NCI-H2171 (cell line): ENCODE measurements at regions not wholly inside any gene's neighbourhood (a gene's known extent, or its start where the extent isn't known, plus 50 kb on each side); places are given as distances from the start of the nearest gene placed in this dataset.

Experiments used
- DNase-seq: peaks from one replicate; lab custom pipeline; 2025; lab: John Stamatoyannopoulos, UW

DNA sequence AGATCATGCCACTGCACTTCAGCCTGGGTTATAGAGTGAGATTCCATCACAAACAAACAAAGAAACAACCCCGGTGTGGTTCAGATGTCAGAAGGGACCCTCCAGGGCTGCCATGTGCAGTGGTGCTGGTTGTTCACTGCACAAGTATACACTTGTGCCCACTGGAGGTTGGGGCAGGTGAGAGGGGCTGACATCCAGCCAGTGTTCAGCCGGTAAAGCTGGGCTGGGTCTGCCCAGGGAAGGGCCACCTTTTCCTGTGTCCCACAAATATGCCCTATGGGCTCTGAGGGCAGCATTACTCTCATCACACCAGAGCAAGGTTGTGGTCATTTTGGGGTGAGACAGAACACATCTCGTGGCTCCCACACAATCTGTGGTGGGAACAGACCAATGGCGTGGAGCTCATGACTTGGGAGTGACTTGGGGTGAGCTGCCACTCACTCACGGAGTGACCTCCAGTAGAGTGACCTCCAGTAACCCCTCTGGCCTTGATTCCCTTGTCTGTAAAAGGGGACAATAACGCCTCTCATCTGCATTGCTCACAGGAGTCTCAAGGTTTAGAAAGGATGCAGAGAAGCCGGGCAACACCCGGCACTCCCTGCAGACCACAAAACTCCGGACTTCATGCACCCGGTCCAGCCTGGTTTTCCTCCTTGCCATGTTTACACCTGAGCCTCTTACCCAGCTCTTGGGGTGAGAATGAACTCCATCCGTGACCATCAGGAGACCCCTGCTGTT lies 69.0 kb upstream of the VRK1 start:
- no peak for DNase-seq

DNA sequence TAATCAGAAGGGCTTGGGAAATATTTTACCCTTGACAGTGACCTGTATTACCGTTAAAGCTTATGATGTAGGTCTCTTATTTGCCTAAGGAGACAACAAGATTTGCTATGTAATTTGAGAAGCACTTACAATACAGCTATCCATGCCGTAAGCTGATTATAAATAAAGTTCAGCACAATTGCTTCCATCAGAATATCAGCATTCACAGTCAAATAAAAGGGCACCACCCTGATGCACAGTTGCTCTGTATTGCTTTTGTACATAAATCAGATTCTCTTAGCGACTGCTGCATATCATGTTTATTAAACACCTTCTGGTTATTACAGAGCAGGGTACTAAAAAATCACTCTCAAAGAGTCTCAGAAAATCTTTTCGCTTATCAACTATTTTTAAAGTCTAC lies 67.3 kb upstream of the VRK1 start:
- DNase-seq = no peak

- no peak for DNase-seq
Measured at GRCh38 chr14:96730386-96730785, 66.8 kb upstream of the VRK1 start.

GRCh38 chr14:96734076-96734622 lies 63.0 kb upstream of the VRK1 start:
- no peak for DNase-seq

GRCh38 chr14:96735526-96735925 lies 61.7 kb upstream of the VRK1 start:
- peak; percentile 21 for DNase-seq

DNA sequence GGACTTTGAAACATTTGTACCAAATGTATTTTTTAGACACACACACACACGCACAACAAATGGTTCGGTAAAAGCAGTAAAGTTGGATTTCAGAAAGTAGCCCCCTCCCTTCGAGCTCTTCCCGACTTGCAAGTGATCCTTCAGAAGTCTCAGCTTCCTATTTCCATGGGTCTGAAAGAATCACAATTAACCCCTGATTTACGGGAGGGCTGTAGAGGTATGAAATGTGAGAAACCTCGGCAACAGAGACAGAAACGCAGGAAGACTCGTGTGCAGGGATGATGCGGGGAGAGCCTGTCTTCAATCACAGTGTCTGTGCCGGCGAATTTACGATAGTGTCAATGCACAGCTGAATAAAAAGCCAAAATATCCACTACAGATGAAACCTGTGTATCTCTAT lies 60.7 kb upstream of the VRK1 start:
- DNase-seq = no peak

- DNase-seq = no peak
Measured at GRCh38 chr14:96737881-96738280, 59.3 kb upstream of the VRK1 start.

GRCh38 chr14:96739200-96739910 lies 57.8 kb upstream of the VRK1 start:
- DNase-seq = no peak

DNA sequence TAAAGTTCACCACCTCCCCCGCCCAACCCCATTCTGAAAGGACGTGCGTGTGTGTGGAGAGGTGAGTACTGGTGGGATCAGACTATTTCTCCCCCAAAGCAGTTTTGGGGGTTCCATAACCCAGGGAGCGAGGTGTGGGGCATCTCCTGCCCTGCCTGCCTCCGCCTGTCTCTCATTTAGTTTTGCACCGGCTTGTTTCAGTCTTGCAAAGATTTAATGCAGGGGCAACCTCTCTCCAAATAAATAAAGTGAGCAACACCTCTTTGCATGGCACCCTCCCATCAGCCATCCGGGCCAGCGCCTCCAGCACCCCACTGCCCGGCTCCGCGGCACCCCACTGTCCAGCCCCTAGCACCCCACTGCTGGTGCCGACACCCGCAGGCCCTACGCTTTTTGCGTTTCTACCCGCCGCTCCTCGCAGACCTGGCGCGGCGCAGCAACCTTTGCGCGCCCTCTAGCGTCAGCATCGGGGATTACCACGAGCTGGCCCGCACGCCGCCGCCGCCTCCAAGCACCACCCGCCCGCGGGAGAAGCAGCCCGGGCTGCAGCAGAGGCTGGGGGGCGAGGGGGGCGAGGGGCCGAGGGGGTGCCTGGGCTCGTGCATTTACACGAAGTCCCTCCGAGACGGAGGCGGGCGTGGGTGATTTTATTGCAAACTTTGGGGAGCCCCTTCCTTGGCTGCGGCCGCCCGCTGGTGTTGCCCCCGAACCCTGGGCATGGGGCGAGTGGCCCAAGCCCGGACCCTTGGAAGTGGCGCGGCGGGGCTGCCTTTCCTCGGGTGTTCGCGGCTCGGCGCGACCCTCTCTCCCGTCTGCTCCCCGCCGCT lies 55.8 kb upstream of the VRK1 start:
- peak; percentile 61 for DNase-seq

GRCh38 chr14:96744262-96744661 lies 52.9 kb upstream of the VRK1 start:
- DNase-seq = no peak

DNA sequence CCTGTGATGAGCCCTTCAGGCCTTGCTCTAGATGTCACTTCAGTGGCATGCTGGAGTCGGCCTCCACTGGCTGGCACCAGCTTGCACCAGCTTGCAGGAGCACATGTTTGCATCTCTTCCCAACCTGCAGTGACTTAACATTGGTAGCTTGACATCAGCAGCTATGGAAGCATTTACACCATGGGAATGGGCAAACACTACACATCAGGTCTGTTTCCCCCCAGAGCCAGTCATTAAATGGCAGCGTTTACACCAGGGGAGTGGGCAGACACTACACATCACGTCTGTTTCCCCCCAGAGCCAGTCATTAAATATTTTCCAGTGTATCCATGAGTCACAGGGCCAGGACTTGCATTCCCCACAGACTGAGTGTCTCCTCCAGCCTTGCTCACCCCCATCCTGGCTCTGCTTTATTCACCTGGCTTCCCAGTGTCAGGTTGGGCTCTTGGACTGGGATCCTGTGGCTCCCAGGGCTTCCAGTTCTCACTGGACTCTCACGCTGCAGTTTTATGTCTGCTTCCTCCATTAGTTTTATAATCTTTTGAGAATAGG lies 51.6 kb upstream of the VRK1 start:
- no peak for DNase-seq

GRCh38 chr14:96746101-96746500 lies 51.1 kb upstream of the VRK1 start:
- DNase-seq = no peak

GRCh38 chr14:96747006-96747405 lies 50.2 kb upstream of the VRK1 start:
- DNase-seq = no peak
